ENCODE measurements at regions not wholly inside any gene's neighbourhood (a gene's known extent, or its start where the extent isn't known, plus 50 kb on each side); places are given as distances from the start of the nearest gene placed in this dataset.

DNA sequence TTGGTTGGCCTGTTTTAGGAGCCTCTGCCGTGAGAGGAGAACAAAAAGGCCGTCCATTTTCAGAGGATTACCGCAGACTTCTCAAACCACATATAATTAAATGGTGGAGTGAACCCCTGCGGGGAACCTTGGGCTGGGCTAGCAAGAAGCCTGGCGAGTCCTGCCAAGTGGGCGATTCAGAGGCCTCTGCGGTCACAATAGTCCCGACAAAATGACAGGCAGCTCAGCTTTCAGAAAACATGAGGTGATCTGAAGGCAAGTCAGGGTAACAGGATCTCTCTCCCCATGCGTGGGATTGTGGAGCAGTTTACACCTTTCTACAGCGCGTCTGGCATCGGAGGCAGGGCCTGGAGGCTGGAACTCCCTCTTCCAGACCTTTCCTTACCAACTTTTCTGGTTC lies 134.8 kb downstream of the ASB7 start (continued):
- no peak for TF ChIP-seq FOSL1 (IDR thresholded peaks at IDR 0.05; ENCODE audit: low read depth)
- TF ChIP-seq, protein P1, sequence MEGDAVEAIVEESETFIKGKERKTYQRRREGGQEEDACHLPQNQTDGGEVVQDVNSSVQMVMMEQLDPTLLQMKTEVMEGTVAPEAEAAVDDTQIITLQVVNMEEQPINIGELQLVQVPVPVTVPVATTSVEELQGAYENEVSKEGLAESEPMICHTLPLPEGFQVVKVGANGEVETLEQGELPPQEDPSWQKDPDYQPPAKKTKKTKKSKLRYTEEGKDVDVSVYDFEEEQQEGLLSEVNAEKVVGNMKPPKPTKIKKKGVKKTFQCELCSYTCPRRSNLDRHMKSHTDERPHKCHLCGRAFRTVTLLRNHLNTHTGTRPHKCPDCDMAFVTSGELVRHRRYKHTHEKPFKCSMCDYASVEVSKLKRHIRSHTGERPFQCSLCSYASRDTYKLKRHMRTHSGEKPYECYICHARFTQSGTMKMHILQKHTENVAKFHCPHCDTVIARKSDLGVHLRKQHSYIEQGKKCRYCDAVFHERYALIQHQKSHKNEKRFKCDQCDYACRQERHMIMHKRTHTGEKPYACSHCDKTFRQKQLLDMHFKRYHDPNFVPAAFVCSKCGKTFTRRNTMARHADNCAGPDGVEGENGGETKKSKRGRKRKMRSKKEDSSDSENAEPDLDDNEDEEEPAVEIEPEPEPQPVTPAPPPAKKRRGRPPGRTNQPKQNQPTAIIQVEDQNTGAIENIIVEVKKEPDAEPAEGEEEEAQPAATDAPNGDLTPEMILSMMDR (IDR thresholded peaks at IDR 0.05 in 2 of 3, conservative IDR thresholded peaks at IDR 0.05 in 1 of 3; ENCODE audit: borderline replicate concordance in 1 of 3, insufficient read depth in 1 of 3, low read depth in 2 of 3, low read length in 2 of 3) = no peak
- no peak for TF ChIP-seq SRF (IDR thresholded peaks at IDR 0.05; ENCODE audit: low read depth)
- no peak for TF ChIP-seq ZFX (IDR thresholded peaks at IDR 0.05)

DNA sequence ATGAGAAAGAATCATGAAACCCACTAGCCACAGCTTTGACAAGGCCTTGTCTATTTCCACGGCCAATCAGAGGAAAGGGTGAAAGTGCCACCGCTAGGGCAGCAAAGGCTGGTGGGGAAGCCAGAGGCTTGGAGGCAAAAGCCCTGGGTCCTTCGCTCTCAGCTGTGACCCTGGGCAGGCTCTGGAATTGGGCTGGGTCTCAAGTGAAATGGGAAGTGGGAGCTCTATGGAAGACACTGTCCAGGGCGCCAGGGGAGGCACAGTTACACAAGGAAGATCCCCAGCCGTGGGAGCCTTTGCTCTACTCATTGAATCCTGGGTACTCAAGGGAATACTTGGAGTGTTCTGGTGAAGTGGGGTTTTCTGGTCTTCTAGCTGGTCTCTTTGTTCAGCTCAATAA lies 136.2 kb downstream of the ASB7 start:
- DNase-seq (ENCODE audit: low read depth, low spot score) (no peak), ATAC-seq (no peak)
- H3K79me2 ChIP-seq (ENCODE audit: insufficient read depth, low read length) = no peaks in the 10 kb centered on the region
- peaks cover 2 to 29% of the 10 kb centered on the region in 2 experiments for H3K4me1 ChIP-seq (ENCODE audit: control insufficient read depth in 1 of 2, insufficient read depth in 2 of 2, low read length in 2 of 2)
- no peaks in the 10 kb centered on the region for H3K9me2 ChIP-seq (ENCODE audit: insufficient read depth)
- intact Hi-C loops (cut with micrococcal nuclease) = no loop called here
- no peak overlapping the region for H2AFZ ChIP-seq (ENCODE audit: low read depth, low read length, poor library complexity, severe bottlenecking)
- no peaks in the 10 kb centered on the region for H3K27me3 ChIP-seq (ENCODE audit: insufficient read depth, low read length)
- H3K4me2 ChIP-seq (ENCODE audit: low read length) = no peak overlapping the region
- ChIA-PET POLR2A (interaction anchor here (1.7 kb wide), 1 partner anchor 17 kb away, joined by 4 read pairs; no protein-coding TSS in a partner anchor), CTCF (interaction anchor here (2.3 kb wide), 1 partner anchor 134 kb away, joined by 14 read pairs; no protein-coding TSS in a partner anchor), RAD21 (ENCODE audit: low non-redundant PET in 1 of 2, low total read pairs in 2 of 2, uncharacterized antibody in 2 of 2, unreplicated experiment in 2 of 2) (no interaction called here)
- no peaks in the 10 kb centered on the region for H4K20me1 ChIP-seq (ENCODE audit: insufficient read depth)
- no peak overlapping the region for H3K4me3 ChIP-seq (replicated peaks in 1 of 2; ENCODE audit: low read depth in 1 of 2, low read length in 2 of 2)
- H3K27ac ChIP-seq (ENCODE audit: low read depth, low read length) = no peak overlapping the region
- TF ChIP-seq POLR2AphosphoS5 (IDR thresholded peaks at IDR 0.05; ENCODE audit: low read depth, low read length) (no peak), ELF1 (IDR thresholded peaks at IDR 0.05; ENCODE audit: borderline replicate concordance, low read depth) (no peak), EZH2 (IDR thresholded peaks at IDR 0.05) (no peak), EZH2phosphoT487 (IDR thresholded peaks at IDR 0.05; ENCODE audit: borderline replicate concordance) (no peak), EGR1 (IDR thresholded peaks at IDR 0.05; ENCODE audit: low read depth) (no peak), RAD21 (IDR thresholded peaks at IDR 0.05; ENCODE audit: low read depth) (no peak), TCF7L2 (IDR thresholded peaks at IDR 0.05; ENCODE audit: borderline replicate concordance, extremely low read depth, insufficient read depth, insufficient read length) (no peak)
- no peaks in the 10 kb centered on the region for H3K36me3 ChIP-seq (ENCODE audit: control insufficient read depth in 1 of 2, insufficient read depth in 2 of 2, low read length in 2 of 2)
- H3K9me3 ChIP-seq (ENCODE audit: control insufficient read depth in 1 of 2, insufficient read depth in 1 of 2, low read depth in 1 of 2, low read length in 2 of 2) = peaks cover 0 to 6% of the 10 kb centered on the region in 2 experiments; a peak in 1 of 4 replicates
- H3K9ac ChIP-seq (ENCODE audit: low read length) = no peak overlapping the region
- BruUV-seq (replicated peaks) = no TSS peak
